ENCODE measurements at regions not wholly inside any gene's neighbourhood (a gene's known extent, or its start where the extent isn't known, plus 50 kb on each side); places are given as distances from the start of the nearest gene placed in this dataset.

- DNase-seq (ENCODE audit: low read depth): no peak
Measured at GRCh38 chr1:58891347-58891746, 107.5 kb upstream of the JUN start.

- no peak for DNase-seq (ENCODE audit: low read depth)
Measured at GRCh38 chr1:58893257-58893869, 109.5 kb upstream of the JUN start.

- no peak for DNase-seq (ENCODE audit: low read depth)
Measured at GRCh38 chr1:58895082-58895481, 111.2 kb upstream of the JUN start.

GRCh38 chr1:58895559-58896145, 111.8 kb upstream of the JUN start:
- no peak for DNase-seq (ENCODE audit: low read depth)

DNA sequence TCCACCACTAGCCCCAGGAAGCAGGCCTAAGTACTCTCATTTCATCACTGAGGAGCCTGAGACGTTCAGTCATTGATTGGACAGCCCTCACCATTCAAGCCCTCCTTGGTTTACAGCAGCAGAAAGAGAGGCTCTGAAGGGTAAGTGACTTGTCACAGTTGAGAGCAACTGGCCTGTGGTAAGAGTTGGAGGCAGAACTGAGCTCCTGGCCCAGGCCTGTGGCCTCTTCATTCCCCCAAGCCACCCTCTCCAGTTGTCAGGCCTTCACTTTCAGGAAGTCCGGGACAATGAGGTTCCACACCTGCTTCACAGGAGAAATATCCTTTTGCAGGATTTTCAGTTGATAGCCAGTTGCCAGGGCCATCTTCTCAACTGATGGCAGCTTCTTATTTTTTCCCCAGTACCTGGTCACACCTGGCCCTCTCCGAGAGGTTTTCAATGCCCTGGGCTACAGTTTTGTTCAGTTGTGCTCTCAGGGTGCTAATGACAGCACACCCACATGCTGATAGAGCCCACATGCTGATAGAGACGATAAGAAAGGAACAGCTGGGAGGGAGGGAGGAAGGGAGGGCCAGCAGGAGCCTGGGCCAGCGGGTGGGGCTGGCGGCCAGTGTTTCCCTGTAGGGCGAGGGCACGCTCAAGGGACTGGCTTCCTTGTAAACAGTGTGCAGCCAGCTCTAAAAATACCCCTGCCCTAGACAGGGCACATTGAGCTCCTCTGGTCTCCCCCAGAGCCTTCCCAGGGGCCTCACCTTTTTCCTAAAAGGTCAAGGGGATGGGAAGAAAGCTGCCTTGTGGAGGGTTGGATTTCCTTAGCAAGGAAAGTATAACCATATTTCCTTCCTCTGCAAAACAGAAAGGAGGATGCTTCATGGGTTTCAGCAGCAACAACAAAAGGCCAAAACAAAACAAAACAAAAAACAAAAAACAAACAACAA, 112.7 kb upstream of the JUN start:
- DNase-seq (ENCODE audit: low read depth): no peak

DNA sequence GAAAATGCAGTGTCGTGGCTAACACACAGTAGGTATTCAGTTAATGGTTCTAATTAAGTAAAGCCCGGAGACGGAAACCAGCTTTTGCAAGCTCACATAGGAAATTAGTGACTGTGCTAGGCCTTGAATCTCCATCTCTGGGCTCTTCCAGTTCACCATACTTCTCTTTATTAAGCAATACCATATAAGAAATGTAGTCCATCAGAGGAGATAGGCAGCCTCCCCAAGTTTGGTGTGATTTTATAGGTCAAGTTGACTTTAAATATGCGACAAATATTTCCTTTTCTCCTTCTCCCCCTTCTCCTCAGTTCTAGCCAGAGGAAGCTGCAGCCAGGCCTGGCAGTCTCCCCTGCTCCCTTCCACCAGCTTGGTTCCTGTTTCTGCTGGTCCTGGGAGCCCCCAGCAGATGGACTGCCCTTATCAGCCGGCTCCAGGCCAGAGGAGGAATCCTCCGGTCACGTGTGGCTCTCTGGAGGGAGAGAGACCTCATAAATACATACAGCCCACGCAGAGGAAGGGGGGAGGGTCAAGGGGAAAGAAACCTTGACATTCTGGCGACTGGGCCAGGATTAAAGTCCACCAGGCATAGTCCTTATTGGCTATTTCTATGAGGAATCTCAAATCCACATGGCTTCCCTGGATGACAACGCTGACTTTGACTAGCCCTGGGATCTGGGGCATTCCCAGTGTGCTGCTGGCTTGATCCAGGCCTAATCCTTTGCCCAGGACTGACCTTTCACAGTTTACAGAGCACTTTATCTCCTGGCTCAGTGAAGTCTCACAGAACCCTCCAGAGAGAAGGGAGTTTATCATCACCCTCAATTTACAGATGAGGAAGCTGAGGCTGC, 115.1 kb upstream of the JUN start:
- DNase-seq (ENCODE audit: low read depth): no peak

- DNase-seq (ENCODE audit: low read depth): no peak
Measured at GRCh38 chr1:58899587-58900271, 115.9 kb upstream of the JUN start.

DNA sequence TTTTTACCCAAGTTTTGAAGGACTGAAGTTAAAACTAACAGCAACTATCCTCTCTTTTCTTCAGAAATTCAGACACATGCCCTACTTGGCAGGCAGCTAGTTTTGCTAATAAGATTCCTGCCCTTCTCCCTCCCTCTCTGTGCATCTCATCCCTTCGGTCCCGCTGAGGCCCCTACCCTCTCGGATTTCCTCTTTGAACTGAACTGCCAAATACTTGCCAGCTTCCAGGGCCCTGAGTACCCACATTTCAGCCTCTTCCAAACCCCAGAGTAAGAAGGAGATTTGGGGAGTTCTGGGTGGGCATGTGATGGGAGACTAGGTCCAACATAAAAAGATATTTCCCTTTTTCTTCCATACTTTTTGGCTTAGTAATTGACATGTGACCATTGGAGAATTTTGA, 116.5 kb upstream of the JUN start:
- no peak for DNase-seq (ENCODE audit: low read depth)

- no peak for DNase-seq (ENCODE audit: low read depth)
Measured at GRCh38 chr1:58901008-58901407, 117.2 kb upstream of the JUN start.

GRCh38 chr1:58902830-58903513, 119.1 kb upstream of the JUN start:
- no peak for DNase-seq (ENCODE audit: low read depth)

DNA sequence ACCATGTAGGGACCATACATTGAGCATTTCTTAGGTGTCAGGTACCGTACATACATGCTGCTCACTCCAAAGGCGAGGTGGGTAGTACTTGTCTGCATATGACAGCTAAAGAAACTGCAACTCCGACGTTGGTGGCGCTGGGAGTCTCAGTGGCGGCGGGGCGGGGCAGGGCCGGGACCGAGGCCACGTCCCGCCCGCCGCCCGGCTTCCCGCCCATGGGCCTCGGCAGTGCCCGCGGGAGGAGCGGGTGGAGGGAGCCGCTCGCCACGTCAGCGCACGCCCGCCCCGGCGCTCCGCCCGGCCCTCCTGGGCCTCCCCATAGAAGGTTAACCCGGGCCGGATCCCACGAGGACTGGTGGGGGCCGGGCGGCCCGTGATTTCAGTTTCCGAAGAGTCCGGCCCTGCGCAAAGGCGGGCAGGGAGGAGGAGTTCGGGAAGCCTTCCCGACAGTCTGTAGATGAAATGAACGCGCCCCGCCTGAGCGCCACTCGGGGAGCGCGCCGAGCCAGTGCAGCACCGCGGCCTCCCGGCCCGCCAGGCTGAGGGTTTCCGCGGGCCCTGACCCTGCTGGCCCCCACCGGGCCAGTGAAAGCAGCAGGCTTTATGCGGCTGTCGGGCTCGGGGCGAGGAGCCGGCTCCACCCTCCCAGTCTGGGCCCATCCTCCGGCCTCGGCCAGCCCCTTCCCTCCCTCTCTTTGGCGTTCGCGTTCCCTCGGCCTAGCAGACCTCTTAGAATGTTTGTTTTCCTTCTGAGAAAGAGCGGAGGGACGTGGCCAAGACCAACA, 119.9 kb upstream of the JUN start:
- peak; percentile 89 for DNase-seq (ENCODE audit: low read depth)

DNA sequence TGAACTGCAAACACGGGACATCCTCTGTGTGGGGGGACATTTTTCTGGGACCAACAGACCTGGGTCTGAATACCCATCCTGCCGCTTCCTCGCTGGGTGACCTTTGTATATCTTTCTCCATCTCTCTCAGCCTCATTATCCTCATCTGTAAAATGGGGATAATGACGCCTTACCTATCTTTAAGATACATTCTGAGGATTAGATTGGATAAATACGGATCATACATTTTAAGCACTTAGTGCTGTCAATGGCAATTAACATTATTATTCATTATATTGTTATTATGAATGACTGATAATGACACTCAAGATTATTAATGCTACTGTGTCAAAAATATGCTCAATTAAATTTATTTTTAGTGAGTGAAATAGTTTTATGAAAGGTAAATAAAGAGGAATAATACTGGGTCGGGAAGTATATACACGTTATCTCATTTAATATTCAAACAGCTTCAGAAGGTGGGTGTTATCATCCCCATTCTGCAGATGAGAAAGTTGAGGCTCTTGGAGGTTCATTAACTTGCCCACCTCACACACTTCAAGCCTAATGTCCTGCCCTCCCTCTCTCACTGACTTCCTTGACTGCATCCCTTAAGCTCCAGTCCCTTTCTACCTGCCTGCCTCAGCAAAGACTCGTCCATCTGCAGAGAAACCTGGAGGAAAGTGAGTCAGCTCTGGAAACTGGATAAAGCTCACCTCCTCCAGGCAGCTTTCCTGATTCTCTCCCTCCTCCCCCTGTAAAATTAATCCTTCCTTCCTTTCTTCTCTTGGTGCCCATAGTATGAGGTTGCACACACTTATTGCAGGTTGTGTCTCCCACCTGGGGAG, 120.7 kb upstream of the JUN start:
- no peak for DNase-seq (ENCODE audit: low read depth)

- no peak for DNase-seq (ENCODE audit: low read depth)
Measured at GRCh38 chr1:58905126-58905490, 121.3 kb upstream of the JUN start.

DNA sequence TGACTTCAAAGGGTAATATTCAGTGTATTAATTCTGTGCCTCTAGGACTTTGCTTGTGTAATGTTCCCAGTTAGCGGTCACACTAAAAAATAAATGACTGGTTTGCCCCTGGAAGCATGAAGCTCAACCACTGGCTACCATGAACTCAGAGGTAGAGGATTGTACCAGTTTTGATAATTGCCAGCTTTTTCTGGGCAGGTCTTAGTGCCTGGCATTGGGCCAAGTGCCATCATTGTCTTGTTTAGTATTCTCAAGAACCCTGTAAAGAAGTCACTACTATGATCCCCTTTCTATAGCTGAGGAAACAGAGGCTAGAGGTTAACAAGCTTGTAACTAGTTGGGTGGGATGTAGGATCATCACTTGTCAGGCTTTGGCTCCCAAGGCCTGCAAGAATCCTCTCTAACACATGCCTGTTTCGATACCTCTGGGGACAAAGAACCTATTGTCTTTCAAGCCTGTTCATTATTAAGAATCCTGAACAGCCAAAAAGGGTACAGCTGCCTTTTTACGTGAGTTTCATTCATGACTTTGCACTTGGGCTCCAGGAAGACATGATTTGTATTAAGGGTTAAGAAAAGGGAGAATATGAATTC, 121.9 kb upstream of the JUN start:
- no peak for DNase-seq (ENCODE audit: low read depth)

- no peak for DNase-seq (ENCODE audit: low read depth)
Measured at GRCh38 chr1:58907398-58907797, 123.6 kb upstream of the JUN start.

- no peak for DNase-seq (ENCODE audit: low read depth)
Measured at GRCh38 chr1:58908561-58909560, 125.0 kb upstream of the JUN start.

GRCh38 chr1:58909914-58910681, 126.3 kb upstream of the JUN start:
- no peak for DNase-seq (ENCODE audit: low read depth)

All from activated T-cell treated with anti-CD3 and anti-CD28 coated beads for 48 hours (primary cell).